ENCODE measurements at regions not wholly inside any gene's neighbourhood (a gene's known extent, or its start where the extent isn't known, plus 50 kb on each side); places are given as distances from the start of the nearest gene placed in this dataset.

DNA sequence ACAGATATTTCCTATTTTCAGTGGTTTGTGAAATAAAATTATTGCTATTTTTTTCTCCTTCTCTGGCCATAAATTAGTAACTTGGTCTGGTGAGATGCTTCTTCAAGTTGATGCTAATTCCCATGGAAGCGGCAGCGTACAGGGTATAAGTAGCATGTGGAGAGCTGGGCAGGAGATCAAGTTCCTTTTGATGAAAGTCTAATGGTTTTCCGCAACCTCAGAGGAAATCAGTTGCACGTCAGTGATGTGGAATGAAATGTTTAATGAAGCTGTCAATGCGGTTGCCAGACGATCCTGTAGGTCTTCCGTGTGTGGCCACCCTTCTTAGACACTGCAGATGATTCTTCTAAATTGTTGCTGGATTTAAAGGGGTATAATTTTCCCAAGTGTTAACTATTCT is 236.4 kb upstream of the GRM3 start (continued):
- TF ChIP-seq, protein P1, sequence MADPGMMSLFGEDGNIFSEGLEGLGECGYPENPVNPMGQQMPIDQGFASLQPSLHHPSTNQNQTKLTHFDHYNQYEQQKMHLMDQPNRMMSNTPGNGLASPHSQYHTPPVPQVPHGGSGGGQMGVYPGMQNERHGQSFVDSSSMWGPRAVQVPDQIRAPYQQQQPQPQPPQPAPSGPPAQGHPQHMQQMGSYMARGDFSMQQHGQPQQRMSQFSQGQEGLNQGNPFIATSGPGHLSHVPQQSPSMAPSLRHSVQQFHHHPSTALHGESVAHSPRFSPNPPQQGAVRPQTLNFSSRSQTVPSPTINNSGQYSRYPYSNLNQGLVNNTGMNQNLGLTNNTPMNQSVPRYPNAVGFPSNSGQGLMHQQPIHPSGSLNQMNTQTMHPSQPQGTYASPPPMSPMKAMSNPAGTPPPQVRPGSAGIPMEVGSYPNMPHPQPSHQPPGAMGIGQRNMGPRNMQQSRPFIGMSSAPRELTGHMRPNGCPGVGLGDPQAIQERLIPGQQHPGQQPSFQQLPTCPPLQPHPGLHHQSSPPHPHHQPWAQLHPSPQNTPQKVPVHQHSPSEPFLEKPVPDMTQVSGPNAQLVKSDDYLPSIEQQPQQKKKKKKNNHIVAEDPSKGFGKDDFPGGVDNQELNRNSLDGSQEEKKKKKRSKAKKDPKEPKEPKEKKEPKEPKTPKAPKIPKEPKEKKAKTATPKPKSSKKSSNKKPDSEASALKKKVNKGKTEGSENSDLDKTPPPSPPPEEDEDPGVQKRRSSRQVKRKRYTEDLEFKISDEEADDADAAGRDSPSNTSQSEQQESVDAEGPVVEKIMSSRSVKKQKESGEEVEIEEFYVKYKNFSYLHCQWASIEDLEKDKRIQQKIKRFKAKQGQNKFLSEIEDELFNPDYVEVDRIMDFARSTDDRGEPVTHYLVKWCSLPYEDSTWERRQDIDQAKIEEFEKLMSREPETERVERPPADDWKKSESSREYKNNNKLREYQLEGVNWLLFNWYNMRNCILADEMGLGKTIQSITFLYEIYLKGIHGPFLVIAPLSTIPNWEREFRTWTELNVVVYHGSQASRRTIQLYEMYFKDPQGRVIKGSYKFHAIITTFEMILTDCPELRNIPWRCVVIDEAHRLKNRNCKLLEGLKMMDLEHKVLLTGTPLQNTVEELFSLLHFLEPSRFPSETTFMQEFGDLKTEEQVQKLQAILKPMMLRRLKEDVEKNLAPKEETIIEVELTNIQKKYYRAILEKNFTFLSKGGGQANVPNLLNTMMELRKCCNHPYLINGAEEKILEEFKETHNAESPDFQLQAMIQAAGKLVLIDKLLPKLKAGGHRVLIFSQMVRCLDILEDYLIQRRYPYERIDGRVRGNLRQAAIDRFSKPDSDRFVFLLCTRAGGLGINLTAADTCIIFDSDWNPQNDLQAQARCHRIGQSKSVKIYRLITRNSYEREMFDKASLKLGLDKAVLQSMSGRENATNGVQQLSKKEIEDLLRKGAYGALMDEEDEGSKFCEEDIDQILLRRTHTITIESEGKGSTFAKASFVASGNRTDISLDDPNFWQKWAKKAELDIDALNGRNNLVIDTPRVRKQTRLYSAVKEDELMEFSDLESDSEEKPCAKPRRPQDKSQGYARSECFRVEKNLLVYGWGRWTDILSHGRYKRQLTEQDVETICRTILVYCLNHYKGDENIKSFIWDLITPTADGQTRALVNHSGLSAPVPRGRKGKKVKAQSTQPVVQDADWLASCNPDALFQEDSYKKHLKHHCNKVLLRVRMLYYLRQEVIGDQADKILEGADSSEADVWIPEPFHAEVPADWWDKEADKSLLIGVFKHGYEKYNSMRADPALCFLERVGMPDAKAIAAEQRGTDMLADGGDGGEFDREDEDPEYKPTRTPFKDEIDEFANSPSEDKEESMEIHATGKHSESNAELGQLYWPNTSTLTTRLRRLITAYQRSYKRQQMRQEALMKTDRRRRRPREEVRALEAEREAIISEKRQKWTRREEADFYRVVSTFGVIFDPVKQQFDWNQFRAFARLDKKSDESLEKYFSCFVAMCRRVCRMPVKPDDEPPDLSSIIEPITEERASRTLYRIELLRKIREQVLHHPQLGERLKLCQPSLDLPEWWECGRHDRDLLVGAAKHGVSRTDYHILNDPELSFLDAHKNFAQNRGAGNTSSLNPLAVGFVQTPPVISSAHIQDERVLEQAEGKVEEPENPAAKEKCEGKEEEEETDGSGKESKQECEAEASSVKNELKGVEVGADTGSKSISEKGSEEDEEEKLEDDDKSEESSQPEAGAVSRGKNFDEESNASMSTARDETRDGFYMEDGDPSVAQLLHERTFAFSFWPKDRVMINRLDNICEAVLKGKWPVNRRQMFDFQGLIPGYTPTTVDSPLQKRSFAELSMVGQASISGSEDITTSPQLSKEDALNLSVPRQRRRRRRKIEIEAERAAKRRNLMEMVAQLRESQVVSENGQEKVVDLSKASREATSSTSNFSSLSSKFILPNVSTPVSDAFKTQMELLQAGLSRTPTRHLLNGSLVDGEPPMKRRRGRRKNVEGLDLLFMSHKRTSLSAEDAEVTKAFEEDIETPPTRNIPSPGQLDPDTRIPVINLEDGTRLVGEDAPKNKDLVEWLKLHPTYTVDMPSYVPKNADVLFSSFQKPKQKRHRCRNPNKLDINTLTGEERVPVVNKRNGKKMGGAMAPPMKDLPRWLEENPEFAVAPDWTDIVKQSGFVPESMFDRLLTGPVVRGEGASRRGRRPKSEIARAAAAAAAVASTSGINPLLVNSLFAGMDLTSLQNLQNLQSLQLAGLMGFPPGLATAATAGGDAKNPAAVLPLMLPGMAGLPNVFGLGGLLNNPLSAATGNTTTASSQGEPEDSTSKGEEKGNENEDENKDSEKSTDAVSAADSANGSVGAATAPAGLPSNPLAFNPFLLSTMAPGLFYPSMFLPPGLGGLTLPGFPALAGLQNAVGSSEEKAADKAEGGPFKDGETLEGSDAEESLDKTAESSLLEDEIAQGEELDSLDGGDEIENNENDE (IDR thresholded peaks at IDR 0.05; ENCODE audit: insufficient replicate concordance, low read length) = no peak
- no peak for TF ChIP-seq SIX5 (IDR thresholded peaks at IDR 0.05; ENCODE audit: low read depth, low read length)

Data from H1 (cell line).